CD4-positive, alpha-beta T cell (primary cell): ENCODE measurements at regions not wholly inside any gene's neighbourhood (a gene's known extent, or its start where the extent isn't known, plus 50 kb on each side); places are given as distances from the start of the nearest gene placed in this dataset.

Experiments used
- ATAC-seq: fragments of 200-7000 bp; cut with Tn5 transposase; one replicate; pipeline ENCODE4 v1.10.0; 2022; ENCODE audit warnings: mild to moderate bottlenecking; ENCODE audit not compliant: poor library complexity
- CTCF ChIA-PET: fragments of 350-600 bp; sonication (Branson Sonifier 250); formaldehyde crosslinking; loops from one replicate; lab custom pipeline; 2021; ENCODE audit warnings: antibody characterized with exemption, inconsistent platforms; lab: Charles Lee
- POLR2A ChIA-PET: fragments of 350-600 bp; sonication (Branson Sonifier 250); formaldehyde crosslinking; loops from one replicate; lab custom pipeline; 2021; ENCODE audit warnings: antibody characterized with exemption, inconsistent platforms; lab: Charles Lee
- DNase-seq, 14 experiments: peaks; one replicate each; pipeline ENCODE4 v3.0.0-alpha.2; 2013 to 2020; ENCODE audit warnings: mixed read lengths in 2 of 14
- H3K27ac ChIP-seq, 2 donors: one replicate each; pipeline versions ENCODE4 v1.5.1 to v1.7.0; 2013; ENCODE audit warnings: low read length in 2 of 2, low read depth in 1 of 2, mild to moderate bottlenecking in 1 of 2
- H3K27me3 ChIP-seq, 2 experiments: 1 replicate in 1 of 2; 2 replicates in 1 of 2; pipeline versions ENCODE4 v1.6.1 to v1.7.0; 2013; ENCODE audit warnings: low read length in 2 of 2, control low read depth in 1 of 2, mild to moderate bottlenecking in 1 of 2, moderate library complexity in 1 of 2; ENCODE audit not compliant: insufficient read depth in 2 of 2, control insufficient read depth in 1 of 2
- H3K36me3 ChIP-seq: one replicate; pipeline ENCODE4 v1.6.1; 2013; ENCODE audit warnings: low read length, control low read depth; ENCODE audit not compliant: insufficient read depth
- H3K4me1 ChIP-seq: one replicate; pipeline ENCODE4 v1.6.1; 2013; ENCODE audit warnings: low read length, control low read depth; ENCODE audit not compliant: insufficient read depth
- H3K4me3 ChIP-seq: one replicate; pipeline ENCODE4 v1.5.1; 2013; ENCODE audit warnings: mild to moderate bottlenecking, low read length, moderate library complexity
- H3K9me3 ChIP-seq, 2 experiments: 1 replicate in 1 of 2; 2 replicates in 1 of 2; pipeline versions ENCODE4 v1.6.1 to v1.7.0; 2013; ENCODE audit warnings: low read length in 2 of 2, mild to moderate bottlenecking in 2 of 2, control low read depth in 1 of 2, moderate library complexity in 1 of 2; ENCODE audit not compliant: control insufficient read depth in 1 of 2, insufficient read depth in 1 of 2
- H3K27ac Mint-ChIP-seq: one replicate; pipeline ENCODE4 v1.8.0; 2020; ENCODE audit warnings: mixed read lengths
- H3K27me3 Mint-ChIP-seq: one replicate; pipeline ENCODE4 v1.8.0; 2021; ENCODE audit warnings: mixed read lengths
- H3K36me3 Mint-ChIP-seq: one replicate; pipeline ENCODE4 v1.8.0; 2021; ENCODE audit warnings: low read depth, mixed read lengths
- H3K4me1 Mint-ChIP-seq: one replicate; pipeline ENCODE4 v1.8.0; 2021; ENCODE audit warnings: low read depth, mixed read lengths
- H3K4me3 Mint-ChIP-seq: one replicate; pipeline ENCODE4 v1.8.0; 2020; ENCODE audit warnings: mild to moderate bottlenecking, mixed read lengths
- H3K9me3 Mint-ChIP-seq: one replicate; pipeline ENCODE4 v1.8.0; 2020; ENCODE audit warnings: mixed read lengths
- CTCF ChIP-seq: fragments of 200-600 bp; IDR thresholded peaks from one replicate; pipeline ENCODE4 v1.8.0; 2022; ENCODE audit warnings: antibody characterized with exemption, mild to moderate bottlenecking
- intact Hi-C, 2 experiments: fragments of 100-400 bp; cut with DNase I in 1 of 2; cut with micrococcal nuclease in 1 of 2; formaldehyde crosslinking; loops; one replicate each; pipeline versions ENCODE4 v1.15.1 to v1.9.0; 2023 to 2025; cut with DNase I, micrococcal nuclease

- Mint-ChIP-seq H3K4me3 (no peak overlapping the region), H3K4me1 (no peaks in the 10 kb centered on the region), H3K27me3 (no peaks in the 10 kb centered on the region), H3K27ac (no peak overlapping the region), H3K9me3 (no peaks in the 10 kb centered on the region), H3K36me3 (no peaks in the 10 kb centered on the region)
- no peak for DNase-seq
- Histone ChIP-seq H3K36me3 (no peaks in the 10 kb centered on the region), H3K4me1 (no peaks in the 10 kb centered on the region), H3K4me3 (no peak overlapping the region), H3K27ac (no peak overlapping the region), H3K27me3 (no peaks in the 10 kb centered on the region), H3K9me3 (no peaks in the 10 kb centered on the region)
- no peak for TF ChIP-seq CTCF
- intact Hi-C loops = no loop called here
- ChIA-PET POLR2A (no interaction called here), CTCF (no interaction called here)
- ATAC-seq = no peak
Observed at GRCh38 chr3:64384561-64384960, 159.3 kb upstream of the PRICKLE2 start.

- no peak for TF ChIP-seq CTCF
Observed at GRCh38 chr3:64382153-64382552, 156.9 kb upstream of the PRICKLE2 start.

GRCh38 chr3:64381367-64381766, 156.1 kb upstream of the PRICKLE2 start:
- ChIA-PET POLR2A (no interaction called here), CTCF (no interaction called here)
- Histone ChIP-seq H3K27me3 (no peaks in the 10 kb centered on the region), H3K4me1 (no peaks in the 10 kb centered on the region), H3K4me3 (no peak overlapping the region), H3K27ac (no peak overlapping the region), H3K36me3 (no peaks in the 10 kb centered on the region), H3K9me3 (peaks cover 0 to 4% of the 10 kb centered on the region in 2 experiments)
- no peak for ATAC-seq
- Mint-ChIP-seq H3K9me3 (no peaks in the 10 kb centered on the region), H3K4me1 (no peaks in the 10 kb centered on the region), H3K36me3 (no peaks in the 10 kb centered on the region), H3K27ac (no peak overlapping the region), H3K4me3 (no peak overlapping the region), H3K27me3 (no peaks in the 10 kb centered on the region)
- DNase-seq = no peak
- intact Hi-C loops = no loop called here
- TF ChIP-seq CTCF = no peak

More at GRCh38 chr3:64382153-64382552, 156.9 kb upstream of the PRICKLE2 start:
- Histone ChIP-seq H3K36me3 (no peaks in the 10 kb centered on the region), H3K9me3 (peaks cover 0 to 4% of the 10 kb centered on the region in 2 experiments), H3K27me3 (no peaks in the 10 kb centered on the region), H3K27ac (no peak overlapping the region), H3K4me3 (no peak overlapping the region), H3K4me1 (no peaks in the 10 kb centered on the region)
- DNase-seq = no peak
- no peak overlapping the region for H3K27ac Mint-ChIP-seq
- intact Hi-C loops = no loop called here
- H3K9me3 Mint-ChIP-seq = no peaks in the 10 kb centered on the region
- no peaks in the 10 kb centered on the region for H3K27me3 Mint-ChIP-seq
- POLR2A ChIA-PET = no interaction called here
- no peak overlapping the region for H3K4me3 Mint-ChIP-seq
- ATAC-seq = no peak
- no peaks in the 10 kb centered on the region for H3K36me3 Mint-ChIP-seq
- H3K4me1 Mint-ChIP-seq = no peaks in the 10 kb centered on the region
- CTCF ChIA-PET = no interaction called here
